ENCODE measurements at regions not wholly inside any gene's neighbourhood (a gene's known extent, or its start where the extent isn't known, plus 50 kb on each side); places are given as distances from the start of the nearest gene placed in this dataset.

DNA sequence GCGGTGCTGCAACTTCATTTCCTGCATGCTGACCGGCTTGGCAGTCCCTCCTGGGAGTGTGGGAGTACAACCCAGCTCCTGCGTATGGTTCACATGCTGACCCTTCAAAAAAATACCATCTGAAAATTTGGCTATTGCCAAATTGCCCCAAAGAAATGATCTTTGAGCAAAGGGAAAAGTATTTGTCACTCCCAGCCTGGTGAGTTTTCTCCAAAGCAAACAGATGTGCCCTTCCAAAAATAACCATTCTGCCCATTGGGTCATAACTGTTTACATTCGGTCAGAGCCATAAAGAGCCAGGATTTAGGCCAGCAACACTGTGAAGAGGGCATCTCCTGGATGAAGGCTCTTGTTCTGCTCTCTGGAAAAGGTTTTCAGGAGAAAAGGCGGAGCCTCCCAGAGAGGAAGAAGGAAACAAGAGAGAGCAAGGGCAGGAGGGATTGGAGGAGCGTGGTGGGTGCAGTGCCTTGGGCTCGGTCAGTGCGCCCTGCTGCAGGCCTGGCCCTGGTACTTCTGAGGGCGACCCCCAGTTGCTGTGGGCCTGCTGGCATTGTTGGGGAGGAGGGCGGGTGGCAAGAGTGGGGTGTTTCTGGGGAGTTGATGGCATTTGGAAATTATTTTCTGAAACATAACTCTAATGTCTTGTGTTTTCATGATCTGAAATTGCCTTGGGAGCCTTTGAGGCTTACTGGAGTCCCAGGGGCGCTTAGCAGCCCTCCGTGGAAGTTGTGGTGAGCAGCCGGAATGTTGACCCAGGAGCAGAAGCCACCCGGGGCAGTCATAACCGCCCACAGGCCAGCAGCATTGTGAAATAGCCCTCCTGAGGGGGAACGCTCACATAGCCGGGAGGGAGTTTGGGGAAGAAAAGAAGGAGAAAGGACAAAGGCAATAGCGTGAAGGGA lies 248.4 kb downstream of the MYLK4 start:
- DNase-seq, result no peak

DNA sequence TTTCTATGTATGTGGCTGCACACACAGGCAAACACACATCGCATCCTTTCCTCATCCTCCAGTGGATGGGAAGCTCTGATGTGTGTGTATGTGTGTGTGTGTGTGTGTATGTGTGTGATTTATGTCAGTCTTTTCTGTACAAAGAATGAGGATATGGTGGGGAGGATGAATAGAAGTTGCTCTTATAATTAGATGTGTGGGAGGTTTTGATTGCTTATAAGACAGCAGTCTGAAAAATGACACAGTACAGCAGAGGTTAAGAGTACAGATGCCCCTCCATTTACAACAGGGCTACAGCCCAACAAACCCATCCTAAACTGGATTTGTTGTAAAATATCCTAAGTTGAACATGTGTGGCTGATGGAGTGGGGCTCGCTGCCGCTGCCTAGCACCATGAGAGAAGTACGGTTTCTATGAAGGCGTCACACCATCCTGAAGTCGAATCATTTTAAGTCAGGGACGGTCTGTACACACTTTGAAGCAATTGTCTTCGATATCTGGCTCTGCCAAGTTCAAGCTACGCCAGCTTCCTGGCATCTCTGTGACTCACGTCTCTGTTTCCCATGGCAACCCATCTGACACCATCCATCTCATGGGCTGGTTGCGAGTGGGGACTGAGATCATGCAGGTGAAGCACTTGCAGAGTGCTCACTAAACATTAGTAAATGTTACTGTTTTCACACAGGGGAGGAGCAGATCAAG lies 252.6 kb downstream of the MYLK4 start:
- DNase-seq, result no peak

DNA sequence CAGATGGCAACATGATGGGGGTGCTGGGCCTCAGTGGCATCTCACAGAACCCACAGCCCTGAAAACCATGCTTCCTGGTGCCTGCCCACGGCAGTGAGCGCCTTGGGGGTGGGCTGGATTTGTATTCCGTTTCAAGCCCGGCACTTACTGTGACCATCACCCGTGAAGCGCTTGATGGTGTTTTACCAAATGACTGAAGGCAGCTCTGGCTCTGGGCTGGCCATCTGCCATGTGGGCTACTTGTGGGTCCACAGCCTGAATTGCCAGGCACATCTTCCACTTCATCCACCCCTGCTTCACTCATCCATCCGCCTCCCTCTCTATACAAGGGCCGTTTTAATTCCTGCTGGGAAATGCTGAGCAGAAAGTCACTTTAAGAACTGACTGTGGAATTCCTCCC lies 250.9 kb upstream of the GMDS start:
- no peak for DNase-seq

DNA sequence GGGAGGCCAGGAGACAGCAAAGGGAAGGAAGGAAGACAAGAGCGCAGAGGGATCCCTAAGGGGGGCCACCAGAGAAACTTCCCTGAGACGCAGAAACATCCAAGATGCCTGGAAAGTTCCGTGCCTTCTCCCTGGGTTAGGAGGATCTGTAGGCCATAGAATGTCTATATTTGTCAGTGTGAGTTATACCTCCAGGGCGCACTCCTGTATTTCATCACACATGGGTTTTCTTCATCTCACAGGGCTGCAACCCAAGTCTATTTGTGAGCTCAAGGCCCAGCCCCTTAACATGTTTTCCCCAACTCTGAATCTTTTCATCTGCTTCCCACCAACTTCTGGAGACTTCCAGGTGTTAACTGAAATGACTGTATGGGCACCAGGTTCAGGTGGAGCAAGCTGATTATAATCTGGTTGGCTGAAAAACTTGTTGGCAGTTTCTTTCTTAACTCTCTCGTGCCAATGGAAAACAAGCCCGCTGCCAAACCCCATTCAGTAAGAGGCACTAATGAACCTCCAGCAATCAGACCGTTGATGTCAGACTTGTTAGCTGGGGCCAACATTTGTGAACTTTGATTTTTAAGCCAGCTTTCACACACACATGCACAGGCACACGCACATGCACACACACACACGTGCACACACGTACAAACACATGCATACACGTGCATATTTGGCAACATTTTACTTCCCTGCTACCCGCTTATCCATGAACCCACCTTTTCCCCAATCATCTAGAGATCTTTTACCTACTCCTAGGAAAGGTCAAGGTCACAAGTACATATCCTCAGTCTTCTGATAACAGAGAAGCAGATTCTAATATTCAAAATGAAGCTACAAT lies 247.5 kb upstream of the GMDS start:
- no peak for DNase-seq

DNA sequence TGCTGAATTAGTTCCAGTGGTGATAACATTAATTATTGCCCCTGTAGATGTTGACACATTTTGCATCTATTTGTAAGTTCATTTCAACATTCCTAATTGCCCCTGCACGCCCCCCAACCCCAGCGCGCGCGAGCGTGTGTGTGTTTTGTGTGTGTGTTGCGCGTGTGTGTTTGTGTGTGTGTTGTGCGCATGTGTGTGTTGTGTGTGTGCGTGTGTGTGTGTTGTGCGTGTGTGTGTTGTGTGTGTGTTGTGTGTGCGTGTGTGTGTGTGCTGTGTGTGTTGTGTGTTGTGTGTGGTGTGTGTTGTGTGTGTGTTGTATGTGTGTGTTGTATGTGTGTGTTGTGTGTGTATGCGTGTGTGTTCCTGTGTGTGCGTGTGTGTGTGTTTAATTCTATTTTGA lies 245.7 kb upstream of the GMDS start:
- DNase-seq, result no peak

DNA sequence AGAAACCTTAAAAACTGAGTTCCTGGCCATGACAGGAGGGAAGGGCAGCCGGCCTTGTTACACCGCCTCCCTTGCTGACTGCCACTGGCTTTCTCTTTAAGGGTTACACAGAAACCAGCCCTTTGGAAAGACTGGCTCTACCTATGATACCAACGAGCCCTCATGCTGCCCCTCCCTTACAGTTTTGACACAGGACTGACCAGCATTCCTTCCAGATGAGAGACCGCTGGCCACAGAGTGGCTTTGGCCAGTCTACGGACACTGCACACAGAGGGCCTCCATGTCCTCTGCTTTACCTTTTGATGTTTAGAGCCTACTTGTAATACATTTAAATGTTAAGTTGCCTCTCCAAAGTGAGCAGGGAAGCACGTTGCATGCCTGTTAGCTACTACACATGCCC lies 243.2 kb upstream of the GMDS start:
- no peak for DNase-seq

DNA sequence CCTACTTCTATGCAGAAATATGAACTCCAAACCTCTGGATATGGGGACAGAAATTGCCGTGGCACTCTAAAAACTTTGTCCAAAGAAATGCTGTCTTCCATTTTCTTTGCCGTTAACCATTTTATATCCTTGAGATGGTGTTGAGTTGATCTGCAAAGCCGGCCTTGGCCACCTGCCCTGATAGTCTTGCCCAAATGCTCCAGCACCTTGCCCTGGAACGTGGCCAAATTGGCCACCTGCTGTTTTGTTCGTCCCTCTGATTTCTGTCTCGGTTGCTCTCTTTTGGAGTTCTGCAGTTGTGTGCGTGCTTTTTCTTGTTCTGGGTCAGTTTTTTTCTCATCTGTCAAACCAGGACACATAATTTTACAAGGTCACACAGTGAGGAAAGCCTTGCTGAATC lies 239.7 kb upstream of the GMDS start:
- DNase-seq, result no peak

DNA sequence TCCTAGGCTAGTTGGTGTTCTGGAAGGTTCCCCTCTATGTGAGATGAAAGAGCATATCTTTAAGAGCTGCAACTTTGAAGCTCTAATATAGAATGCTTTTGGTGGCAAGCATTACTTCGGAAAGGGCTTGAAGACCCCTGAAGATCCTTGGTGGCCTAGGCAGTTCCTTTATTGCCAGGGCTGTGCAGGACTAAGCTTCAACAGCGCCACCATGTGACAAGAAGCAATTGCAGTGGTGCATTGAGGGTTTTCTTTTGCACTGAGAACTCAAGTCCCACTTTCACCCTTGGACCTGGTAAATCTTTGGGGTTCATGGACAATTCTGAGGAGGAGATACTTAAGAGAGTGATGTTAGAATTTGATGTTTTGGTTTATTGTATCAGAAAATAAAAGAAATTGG lies 237.4 kb upstream of the GMDS start:
- no peak for DNase-seq

DNA sequence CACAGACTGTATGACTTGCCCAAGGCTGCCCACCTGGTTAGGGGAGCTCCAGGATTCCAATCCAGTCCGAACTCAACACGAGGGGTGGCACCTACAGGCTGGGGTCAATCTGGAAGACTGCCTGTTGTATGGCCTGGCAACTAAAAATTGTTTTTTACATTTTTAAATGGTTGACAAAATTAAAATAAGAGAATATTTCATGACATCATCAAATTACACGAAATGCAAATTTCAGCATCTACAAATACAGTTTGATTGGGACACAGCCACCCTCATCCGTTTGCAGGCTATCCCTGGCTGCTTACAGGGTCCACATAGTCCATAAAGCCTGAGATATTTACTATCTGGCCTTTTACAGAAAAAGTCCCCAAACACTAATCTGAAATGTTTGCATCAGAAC lies 235.9 kb upstream of the GMDS start:
- no peak for DNase-seq

DNA sequence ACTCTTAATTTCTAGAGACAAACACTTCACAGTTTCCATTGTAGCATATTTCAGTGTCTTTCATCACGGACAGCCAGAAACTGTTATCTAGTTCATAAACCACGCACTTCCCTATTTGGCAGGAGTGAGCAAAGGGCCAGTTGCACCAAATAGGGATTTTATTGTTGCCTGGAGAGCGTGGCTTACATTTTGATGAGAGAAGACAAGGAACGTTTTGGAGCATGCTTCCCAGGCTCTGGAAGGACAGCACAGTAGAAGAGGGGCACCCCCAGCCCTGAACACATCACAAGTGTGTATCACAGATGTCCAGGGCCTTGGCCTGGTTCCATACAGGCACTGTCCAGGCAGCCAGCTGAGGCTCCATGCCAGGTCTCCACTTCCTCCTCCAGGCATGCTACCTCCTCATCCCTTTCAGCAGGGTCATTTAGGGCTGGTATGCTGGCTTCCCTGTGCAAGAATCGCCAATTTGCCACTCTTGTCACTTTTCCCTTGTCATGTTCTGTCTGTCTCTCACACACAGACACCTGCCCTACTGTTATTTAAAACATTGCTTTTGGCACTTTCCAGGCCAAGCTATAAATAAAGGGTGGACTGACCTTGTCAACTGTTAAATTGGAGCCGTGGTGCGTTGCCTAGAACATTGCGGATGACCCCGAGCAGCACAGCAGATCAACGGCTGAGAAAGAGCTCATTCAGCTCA lies 235.0 kb upstream of the GMDS start:
- DNase-seq, result no peak

DNA sequence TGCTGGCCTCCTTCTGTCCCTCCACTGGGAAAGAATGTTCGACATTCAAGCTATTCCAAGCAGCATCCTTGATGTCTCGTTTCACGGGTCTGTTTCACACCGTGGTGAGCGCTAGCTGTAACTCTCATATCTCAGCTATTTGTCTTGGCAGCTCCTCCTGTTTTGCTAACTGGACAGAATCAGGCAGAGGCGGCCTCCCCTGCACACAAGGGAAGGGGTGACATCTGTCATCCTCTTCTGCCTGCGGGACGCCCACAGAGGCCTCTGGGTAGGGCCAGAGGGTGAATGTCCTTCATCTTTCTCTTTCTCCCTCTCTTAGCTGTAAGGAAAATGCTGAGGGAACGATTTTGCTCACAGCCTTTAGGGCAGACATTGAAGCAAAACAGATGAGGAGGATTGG lies 232.8 kb upstream of the GMDS start:
- DNase-seq, result peak; percentile 42

DNA sequence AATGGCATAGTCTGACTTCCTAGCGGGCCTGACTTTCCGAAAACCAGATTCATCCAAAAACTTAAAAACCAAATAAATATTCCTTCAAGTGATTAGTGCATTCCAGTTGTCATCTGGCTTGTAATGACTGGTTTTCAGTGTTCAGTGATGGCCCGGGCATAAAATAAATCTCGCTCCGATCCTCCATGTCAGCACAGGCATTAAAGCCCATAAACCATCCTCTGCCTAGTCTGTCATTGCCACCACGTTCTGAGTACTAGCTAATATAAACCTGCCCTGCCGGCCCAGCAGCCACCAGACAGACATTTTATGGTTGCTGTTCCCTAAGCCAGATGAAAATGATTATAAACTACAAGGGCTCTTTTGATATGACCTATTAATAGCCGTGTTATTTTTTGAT lies 232.3 kb upstream of the GMDS start:
- no peak for DNase-seq

DNA sequence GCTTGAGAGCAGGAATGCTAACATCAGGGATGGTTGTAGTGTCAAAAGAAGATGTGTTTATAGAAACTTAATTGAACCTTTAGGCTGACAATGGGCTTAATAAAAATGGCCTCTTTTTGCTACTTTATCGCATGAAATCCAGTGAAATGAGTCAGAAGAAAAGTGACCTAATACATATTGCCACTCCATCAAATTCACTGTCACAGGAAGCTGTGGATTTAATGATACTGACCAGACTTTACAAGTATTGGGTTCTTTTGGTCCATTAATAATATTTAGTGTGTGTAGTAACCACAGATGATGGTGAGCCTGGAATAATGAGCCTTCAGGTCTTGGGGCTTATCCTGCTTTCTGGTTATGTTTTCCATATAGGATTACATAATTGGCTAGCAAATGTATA lies 231.8 kb upstream of the GMDS start:
- no peak for DNase-seq

DNA sequence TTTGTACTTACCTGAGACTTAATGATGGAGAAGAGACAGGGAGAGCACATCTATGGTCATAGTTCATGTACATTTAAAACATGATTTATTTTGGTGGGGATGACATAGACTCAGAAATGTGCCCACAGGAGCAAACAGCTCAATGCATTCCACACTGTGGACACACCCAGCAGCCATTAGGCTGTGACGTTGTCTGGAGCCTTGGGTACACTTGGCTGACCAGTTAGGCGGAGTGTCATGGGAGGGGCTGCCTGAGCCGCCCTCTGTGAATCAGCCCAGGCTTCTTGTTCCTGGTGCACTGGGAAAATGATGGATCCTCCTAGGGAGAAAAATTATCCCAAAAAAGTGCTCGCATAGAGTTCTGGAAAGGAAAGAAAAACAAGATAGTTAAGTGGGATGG lies 231.0 kb upstream of the GMDS start:
- no peak for DNase-seq

DNA sequence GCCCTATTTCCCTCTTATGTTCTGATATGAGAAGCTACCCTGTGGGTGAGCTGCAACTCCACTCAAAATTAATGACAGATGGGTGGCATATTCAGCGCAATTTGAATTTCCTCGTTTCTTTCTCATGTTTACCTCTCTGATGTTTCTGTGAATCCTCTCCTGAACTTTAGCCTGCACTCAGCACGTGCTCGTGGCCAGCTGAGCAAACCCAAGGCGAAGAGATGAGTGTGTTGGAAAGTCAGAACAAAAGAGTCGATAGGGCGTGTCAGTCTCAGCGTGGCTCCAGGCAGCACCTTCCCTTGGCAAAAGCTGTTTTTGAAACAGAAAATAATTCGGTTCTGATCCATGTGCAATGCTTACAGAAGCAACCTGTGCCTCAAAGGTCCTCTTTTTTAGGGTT lies 226.1 kb upstream of the GMDS start:
- no peak for DNase-seq

DNA sequence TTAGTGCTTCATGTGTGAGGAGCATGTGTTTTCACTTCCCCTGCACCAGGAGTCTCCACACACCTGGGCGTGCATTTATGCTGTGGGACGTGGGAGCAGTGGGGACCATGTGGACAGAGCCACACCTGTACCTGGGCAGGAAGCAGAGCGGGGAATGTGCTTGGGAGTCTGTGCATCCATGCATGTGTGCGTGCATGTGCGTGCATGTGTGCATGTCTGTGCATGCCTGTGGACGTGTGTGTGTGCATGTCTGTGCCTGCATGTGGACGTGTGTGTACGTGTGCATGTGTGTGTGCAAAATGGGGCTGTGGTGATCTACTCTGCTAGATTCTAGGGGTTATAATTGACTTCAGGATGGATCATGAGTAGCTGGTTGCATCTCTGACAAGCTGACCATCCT lies 224.0 kb upstream of the GMDS start:
- DNase-seq, result no peak

DNA sequence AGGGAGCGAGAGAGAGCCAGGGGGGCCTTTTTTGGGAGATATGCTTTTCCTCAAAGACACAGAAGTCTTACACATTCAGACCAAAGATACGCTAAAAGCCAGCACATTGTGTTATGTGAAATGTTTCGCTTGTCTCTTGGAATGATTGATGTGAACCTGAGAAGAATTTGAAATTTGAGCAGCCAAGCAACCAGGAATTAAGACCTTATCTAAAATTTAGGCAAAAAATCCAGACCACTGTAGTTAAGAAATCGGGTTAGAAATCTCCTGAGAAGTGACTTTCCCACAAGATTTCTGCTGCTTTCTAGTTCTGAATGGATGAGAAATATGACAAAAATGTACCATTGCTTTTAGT lies 223.2 kb upstream of the GMDS start:
- DNase-seq, result no peak

DNA sequence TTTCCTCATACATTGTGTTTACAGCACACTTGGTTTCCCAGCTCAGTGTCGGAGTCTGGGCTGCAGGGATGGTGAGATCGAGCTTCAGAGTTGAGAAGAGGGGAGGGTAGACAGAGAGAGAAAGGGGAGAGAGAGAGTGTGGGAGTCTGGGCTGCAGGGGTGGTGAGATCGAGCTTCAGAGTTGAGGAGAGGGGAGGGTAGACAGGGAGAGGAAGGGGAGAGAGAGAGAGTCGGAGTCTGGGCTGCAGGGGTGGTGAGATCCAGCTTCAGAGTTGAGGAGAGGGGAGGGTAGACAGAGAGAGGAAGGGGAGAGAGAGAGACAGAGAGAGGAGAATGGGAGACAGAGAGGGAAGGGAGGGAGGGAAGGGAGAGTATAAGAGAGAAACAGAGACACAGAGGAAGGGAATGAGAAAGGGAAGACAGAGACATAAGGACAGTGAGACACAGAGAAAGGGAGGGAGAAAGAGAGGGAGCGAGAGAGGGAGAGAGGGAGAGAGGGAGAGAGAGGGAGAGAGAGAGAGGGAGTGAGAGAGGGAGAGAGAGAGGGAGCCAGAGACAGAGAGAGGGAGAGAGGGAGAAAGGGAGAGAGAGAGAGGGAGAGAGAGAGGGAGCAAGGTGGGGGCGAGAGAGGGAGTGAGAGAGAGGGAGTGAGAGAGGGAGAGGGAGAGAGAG lies 222.7 kb upstream of the GMDS start:
- DNase-seq, result no peak

DNA sequence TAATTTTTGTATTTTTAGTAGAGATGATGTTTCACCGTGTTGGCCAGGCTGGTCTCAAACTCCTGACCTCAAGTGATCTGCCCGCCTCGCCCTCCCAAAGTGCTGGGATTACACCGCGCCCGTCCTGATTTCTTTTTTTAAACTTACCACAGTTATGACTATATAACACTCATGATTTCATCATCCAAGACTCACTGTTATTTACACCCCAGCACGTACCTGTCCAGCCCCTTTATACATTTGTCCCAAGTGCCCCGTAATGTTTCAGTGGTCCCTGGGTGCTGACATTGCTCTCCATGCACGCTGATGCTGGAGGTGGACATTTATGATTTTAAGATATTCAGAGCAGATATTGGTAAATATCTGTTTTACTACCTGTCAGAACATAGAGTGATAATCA lies 219.9 kb upstream of the GMDS start:
- no peak for DNase-seq

DNA sequence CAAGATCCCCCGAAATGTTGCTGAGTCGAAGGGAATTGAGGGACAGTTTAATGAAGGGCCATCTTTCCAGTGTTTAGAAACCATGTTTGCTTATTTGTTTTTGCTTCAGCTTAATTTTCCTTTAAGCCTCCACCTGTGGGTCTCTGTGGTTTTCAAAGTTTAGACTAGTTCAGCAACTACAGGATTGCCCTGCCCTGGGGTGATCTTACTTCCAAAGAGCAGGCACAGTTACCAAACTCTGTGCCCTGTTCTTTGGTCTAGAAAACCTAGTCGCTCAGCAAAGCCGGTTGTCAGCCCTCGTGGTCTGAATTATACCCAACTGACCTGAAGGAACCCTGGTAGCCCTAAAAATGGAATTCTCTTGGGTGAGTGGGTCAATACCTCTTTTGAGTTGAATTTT lies 219.2 kb upstream of the GMDS start:
- no peak for DNase-seq

DNA sequence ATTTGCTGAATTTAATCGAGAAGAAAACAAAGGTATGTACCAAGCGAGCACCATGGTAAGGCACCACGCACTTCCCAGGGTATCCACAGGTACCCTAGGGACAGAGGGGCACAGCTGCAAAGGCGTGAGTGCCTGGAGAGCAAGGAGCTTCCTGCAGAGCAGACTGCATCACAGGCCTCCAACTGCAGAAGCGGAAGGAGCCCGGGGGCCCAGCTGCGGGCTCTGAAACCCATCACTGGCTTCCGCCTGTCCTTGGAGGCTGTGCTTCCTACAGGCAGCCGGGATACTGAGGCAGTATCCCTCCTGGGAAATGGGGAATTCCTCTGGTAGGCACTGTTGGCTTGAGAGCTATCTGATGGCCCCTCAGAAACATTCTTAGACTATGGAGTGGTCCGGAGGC lies 217.4 kb upstream of the GMDS start:
- DNase-seq, result no peak

DNA sequence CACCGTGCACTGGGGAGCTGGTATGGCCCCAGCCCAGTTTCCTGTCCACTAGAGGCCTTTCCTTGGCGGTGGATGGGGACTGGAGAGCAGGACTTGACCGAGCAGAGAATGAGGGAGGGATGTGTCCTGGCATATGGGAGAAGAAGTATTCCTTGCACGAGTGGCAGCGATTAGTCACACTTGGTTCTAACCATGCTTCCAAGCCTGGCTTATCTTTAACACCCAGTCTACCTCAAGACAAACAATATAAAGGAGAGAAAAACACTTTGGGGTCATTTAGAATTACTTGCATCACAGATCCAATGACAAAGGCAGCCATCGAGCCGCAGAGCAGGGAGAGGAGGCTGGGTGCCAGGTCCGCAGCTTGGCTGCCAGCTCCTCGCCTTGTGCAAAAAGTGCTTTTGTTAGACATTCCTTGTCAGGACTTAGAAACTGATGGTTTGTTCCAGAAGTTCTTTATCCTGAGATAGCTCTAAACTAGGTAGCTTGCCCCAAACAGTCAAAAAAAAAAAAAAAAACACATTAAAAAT lies 214.9 kb upstream of the GMDS start:
- DNase-seq, result no peak

Measured in eye (tissue), 1 donor.